ENCODE measurements at regions not wholly inside any gene's neighbourhood (a gene's known extent, or its start where the extent isn't known, plus 50 kb on each side); places are given as distances from the start of the nearest gene placed in this dataset.

DNA sequence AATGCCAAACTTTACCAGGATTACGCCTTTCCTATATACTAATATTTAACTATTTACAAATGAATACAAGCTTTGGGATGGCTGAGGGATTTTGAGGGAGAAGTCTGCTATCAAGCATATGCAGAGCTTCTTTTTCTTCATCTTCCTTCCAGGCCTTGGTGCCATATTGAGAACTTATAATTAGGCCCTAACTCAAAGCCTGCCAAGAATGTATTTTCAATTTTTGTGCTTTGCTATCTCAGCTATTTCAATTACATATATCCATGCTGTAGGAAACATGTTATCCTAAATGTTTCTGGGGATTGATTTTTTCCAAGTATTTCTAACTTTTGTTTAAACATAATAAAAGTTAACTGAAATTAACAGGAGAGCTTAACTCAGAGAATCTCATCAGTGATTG is 425.0 kb upstream of the GRM7 start:
- Histone ChIP-seq H3K27ac (ENCODE audit: low read depth, low read length) (no peak overlapping the region), H3K27me3 (ENCODE audit: control insufficient read depth, insufficient read depth, low read length, poor library complexity, severe bottlenecking) (peaks cover 14% of the 10 kb centered on the region), H3K9ac (ENCODE audit: extremely low read depth, low read length, poor library complexity, severe bottlenecking) (no peak overlapping the region), H3K36me3 (ENCODE audit: control insufficient read depth, insufficient read depth, low read length) (no peaks in the 10 kb centered on the region), H3K4me1 (ENCODE audit: control insufficient read depth, insufficient read depth, low read length) (no peaks in the 10 kb centered on the region), H3K9me3 (ENCODE audit: control insufficient read depth, low read length) (no peaks in the 10 kb centered on the region), H3K4me3 (ENCODE audit: low read length) (no peak overlapping the region)
- no peaks in the 10 kb centered on the region for H3K36me3 Mint-ChIP-seq (ENCODE audit: low read depth)
- H3K27me3 Mint-ChIP-seq (ENCODE audit: insufficient read depth) = no peaks in the 10 kb centered on the region
- H3K27ac Mint-ChIP-seq = no peak overlapping the region
- no peaks in the 10 kb centered on the region for H3K9me3 Mint-ChIP-seq
- no peak overlapping the region for H3K4me3 Mint-ChIP-seq
- 100% methylated on average over 1 of the region's 1 CpG; no CpG with 5 or more reads in 1 of the 2 experiments for WGBS, 2 experiments (ENCODE audit: insufficient coverage in 1 of 2, insufficient read length in 1 of 2)
- TF ChIP-seq, protein P1, sequence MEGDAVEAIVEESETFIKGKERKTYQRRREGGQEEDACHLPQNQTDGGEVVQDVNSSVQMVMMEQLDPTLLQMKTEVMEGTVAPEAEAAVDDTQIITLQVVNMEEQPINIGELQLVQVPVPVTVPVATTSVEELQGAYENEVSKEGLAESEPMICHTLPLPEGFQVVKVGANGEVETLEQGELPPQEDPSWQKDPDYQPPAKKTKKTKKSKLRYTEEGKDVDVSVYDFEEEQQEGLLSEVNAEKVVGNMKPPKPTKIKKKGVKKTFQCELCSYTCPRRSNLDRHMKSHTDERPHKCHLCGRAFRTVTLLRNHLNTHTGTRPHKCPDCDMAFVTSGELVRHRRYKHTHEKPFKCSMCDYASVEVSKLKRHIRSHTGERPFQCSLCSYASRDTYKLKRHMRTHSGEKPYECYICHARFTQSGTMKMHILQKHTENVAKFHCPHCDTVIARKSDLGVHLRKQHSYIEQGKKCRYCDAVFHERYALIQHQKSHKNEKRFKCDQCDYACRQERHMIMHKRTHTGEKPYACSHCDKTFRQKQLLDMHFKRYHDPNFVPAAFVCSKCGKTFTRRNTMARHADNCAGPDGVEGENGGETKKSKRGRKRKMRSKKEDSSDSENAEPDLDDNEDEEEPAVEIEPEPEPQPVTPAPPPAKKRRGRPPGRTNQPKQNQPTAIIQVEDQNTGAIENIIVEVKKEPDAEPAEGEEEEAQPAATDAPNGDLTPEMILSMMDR (conservative IDR thresholded peaks at IDR 0.05) = no peak
- no peaks in the 10 kb centered on the region for H3K4me1 Mint-ChIP-seq
- DNase-seq = no peak

DNA sequence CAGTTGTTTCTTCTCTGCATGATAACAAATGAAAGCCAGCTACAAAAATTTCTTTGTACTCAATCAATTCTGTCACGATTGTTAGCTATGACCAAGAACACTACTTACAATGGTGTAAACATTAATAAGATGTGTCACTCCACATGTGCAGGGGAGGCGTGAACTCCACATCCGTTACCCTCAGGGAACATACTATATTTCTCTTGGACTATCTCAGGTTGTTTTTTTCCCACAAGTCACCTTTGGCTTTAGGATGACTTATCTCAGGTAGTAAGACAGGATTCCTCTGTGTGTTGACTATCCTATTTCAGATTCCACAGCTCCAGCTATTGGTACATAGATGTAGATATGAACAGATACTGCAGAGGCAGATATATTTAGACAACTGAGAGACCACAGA is 423.3 kb upstream of the GRM7 start:
- 94 to 100% methylated on average over 3 of the region's 3 CpGs for WGBS, 2 experiments (ENCODE audit: insufficient coverage in 1 of 2, insufficient read length in 1 of 2)
- Mint-ChIP-seq H3K9me3 (no peaks in the 10 kb centered on the region), H3K36me3 (ENCODE audit: low read depth) (no peaks in the 10 kb centered on the region), H3K4me1 (no peaks in the 10 kb centered on the region), H3K4me3 (no peak overlapping the region), H3K27ac (no peak overlapping the region), H3K27me3 (ENCODE audit: insufficient read depth) (no peaks in the 10 kb centered on the region)
- no peaks in the 10 kb centered on the region for H3K9me3 ChIP-seq (ENCODE audit: control insufficient read depth, low read length)
- H3K4me1 ChIP-seq (ENCODE audit: control insufficient read depth, insufficient read depth, low read length) = no peaks in the 10 kb centered on the region
- no peak overlapping the region for H3K9ac ChIP-seq (ENCODE audit: extremely low read depth, low read length, poor library complexity, severe bottlenecking)
- no peak overlapping the region for H3K27ac ChIP-seq (ENCODE audit: low read depth, low read length)
- H3K36me3 ChIP-seq (ENCODE audit: control insufficient read depth, insufficient read depth, low read length) = no peaks in the 10 kb centered on the region
- H3K4me3 ChIP-seq (ENCODE audit: low read length) = no peak overlapping the region
- peaks cover 14% of the 10 kb centered on the region for H3K27me3 ChIP-seq (ENCODE audit: control insufficient read depth, insufficient read depth, low read length, poor library complexity, severe bottlenecking)
- no peak for DNase-seq
- TF ChIP-seq, protein P1 (conservative IDR thresholded peaks at IDR 0.05) = no peak

DNA sequence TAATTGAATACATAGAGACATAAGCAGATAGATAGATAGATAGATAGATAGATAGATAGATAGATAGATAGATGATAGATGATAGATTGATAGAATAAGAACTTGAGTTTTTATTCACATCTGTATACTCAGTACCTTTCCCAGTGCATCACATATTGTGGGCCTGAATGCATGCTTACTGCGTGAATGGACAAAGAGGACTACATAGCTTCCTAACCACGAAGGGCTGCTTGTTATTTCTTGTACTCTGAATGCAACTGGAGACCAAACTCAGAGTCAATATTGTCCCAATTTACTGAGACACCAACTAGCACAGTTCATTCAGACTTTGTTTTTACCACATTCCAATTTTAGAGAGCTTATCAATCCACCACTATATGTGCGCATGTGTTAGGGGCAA is 422.9 kb upstream of the GRM7 start:
- no peak for DNase-seq
- Mint-ChIP-seq H3K27ac (no peak overlapping the region), H3K36me3 (ENCODE audit: low read depth) (no peaks in the 10 kb centered on the region), H3K4me1 (no peaks in the 10 kb centered on the region), H3K27me3 (ENCODE audit: insufficient read depth) (no peaks in the 10 kb centered on the region), H3K4me3 (no peak overlapping the region), H3K9me3 (no peaks in the 10 kb centered on the region)
- WGBS, 2 experiments (ENCODE audit: insufficient coverage in 1 of 2, insufficient read length in 1 of 2) = 88 to 93% methylated on average over 2 of the region's 3 CpGs
- no peaks in the 10 kb centered on the region for H3K9me3 ChIP-seq (ENCODE audit: control insufficient read depth, low read length)
- TF ChIP-seq, protein P1 (conservative IDR thresholded peaks at IDR 0.05) = no peak
- peaks cover 14% of the 10 kb centered on the region for H3K27me3 ChIP-seq (ENCODE audit: control insufficient read depth, insufficient read depth, low read length, poor library complexity, severe bottlenecking)
- H3K36me3 ChIP-seq (ENCODE audit: control insufficient read depth, insufficient read depth, low read length) = no peaks in the 10 kb centered on the region
- no peaks in the 10 kb centered on the region for H3K4me1 ChIP-seq (ENCODE audit: control insufficient read depth, insufficient read depth, low read length)
- H3K9ac ChIP-seq (ENCODE audit: extremely low read depth, low read length, poor library complexity, severe bottlenecking) = no peak overlapping the region
- H3K27ac ChIP-seq (ENCODE audit: low read depth, low read length) = no peak overlapping the region
- H3K4me3 ChIP-seq (ENCODE audit: low read length) = no peak overlapping the region

Data from endodermal cell (in vitro differentiated cells).